ENCODE measurements at regions not wholly inside any gene's neighbourhood (a gene's known extent, or its start where the extent isn't known, plus 50 kb on each side); places are given as distances from the start of the nearest gene placed in this dataset.

GRCh38 chrX:20437683-20438082 lies 171.0 kb upstream of the RPS6KA3 start:
- ATAC-seq, result no peak
- H3K4me1 ChIP-seq, result no peaks in the 10 kb centered on the region
- TF ChIP-seq POLR2AphosphoS5 (IDR thresholded peaks at IDR 0.05) (no peak), CTCF (IDR thresholded peaks at IDR 0.05) (no peak), POLR2A (IDR thresholded peaks at IDR 0.05) (no peak), EP300 (IDR thresholded peaks at IDR 0.05) (no peak)
- H3K36me3 ChIP-seq, result no peaks in the 10 kb centered on the region
- no peaks in the 10 kb centered on the region for H3K9me3 ChIP-seq
- H3K27me3 ChIP-seq, result no peaks in the 10 kb centered on the region
- H3K4me3 ChIP-seq, result no peak overlapping the region
- no CpG with 5 or more reads among the region's 1 CpG for WGBS, 2 donors (ENCODE audit: low coverage in 1 of 2)
- H3K27ac ChIP-seq, result no peak overlapping the region

GRCh38 chrX:20435913-20436312 lies 169.2 kb upstream of the RPS6KA3 start:
- H3K36me3 ChIP-seq, result no peaks in the 10 kb centered on the region
- ATAC-seq, result no peak
- H3K4me1 ChIP-seq, result peaks cover 0 to 6% (median 0%) of the 10 kb centered on the region in 3 donors
- H3K9me3 ChIP-seq, result no peaks in the 10 kb centered on the region
- H3K27me3 ChIP-seq, result no peaks in the 10 kb centered on the region
- H3K27ac ChIP-seq, result no peak overlapping the region
- WGBS, 2 donors (ENCODE audit: low coverage in 1 of 2), result 63 to 83% methylated on average over 1 of the region's 1 CpG
- no peak for TF ChIP-seq CTCF (IDR thresholded peaks at IDR 0.05)
- no peak for TF ChIP-seq POLR2A (IDR thresholded peaks at IDR 0.05)
- TF ChIP-seq POLR2AphosphoS5 (IDR thresholded peaks at IDR 0.05), result no peak
- no peak for TF ChIP-seq EP300 (IDR thresholded peaks at IDR 0.05)
- H3K4me3 ChIP-seq, result no peak overlapping the region

- no peak for ATAC-seq
- no peaks in the 10 kb centered on the region for H3K27me3 ChIP-seq
- H3K36me3 ChIP-seq, result no peaks in the 10 kb centered on the region
- H3K9me3 ChIP-seq, result no peaks in the 10 kb centered on the region
- H3K4me3 ChIP-seq, result no peak overlapping the region
- H3K4me1 ChIP-seq, result peaks cover 0 to 6% (median 0%) of the 10 kb centered on the region in 3 donors
- 46% methylated on average over 2 of the region's 3 CpGs; no CpG with 5 or more reads in 1 of the 2 donors for WGBS, 2 donors (ENCODE audit: low coverage in 1 of 2)
- no peak for TF ChIP-seq POLR2A (IDR thresholded peaks at IDR 0.05)
- no peak for TF ChIP-seq EP300 (IDR thresholded peaks at IDR 0.05)
- no peak for TF ChIP-seq CTCF (IDR thresholded peaks at IDR 0.05)
- no peak for TF ChIP-seq POLR2AphosphoS5 (IDR thresholded peaks at IDR 0.05)
- no peak overlapping the region for H3K27ac ChIP-seq
Observed at GRCh38 chrX:20434986-20435385, 168.3 kb upstream of the RPS6KA3 start.

- Histone ChIP-seq H3K9me3 (no peaks in the 10 kb centered on the region), H3K4me1 (peaks cover 0 to 6% (median 0%) of the 10 kb centered on the region in 3 donors), H3K27ac (no peak overlapping the region), H3K4me3 (no peak overlapping the region), H3K27me3 (no peaks in the 10 kb centered on the region), H3K36me3 (no peaks in the 10 kb centered on the region)
- TF ChIP-seq EP300 (IDR thresholded peaks at IDR 0.05) (no peak), POLR2A (IDR thresholded peaks at IDR 0.05) (no peak), CTCF (IDR thresholded peaks at IDR 0.05) (no peak), POLR2AphosphoS5 (IDR thresholded peaks at IDR 0.05) (no peak)
- WGBS, 2 donors (ENCODE audit: low coverage in 1 of 2), result no CpG with 5 or more reads among the region's 1 CpG
- no peak for ATAC-seq
Observed at GRCh38 chrX:20433388-20433775, 166.7 kb upstream of the RPS6KA3 start.

GRCh38 chrX:20432746-20433387 lies 166.2 kb upstream of the RPS6KA3 start:
- Histone ChIP-seq H3K4me3 (no peak overlapping the region), H3K36me3 (no peaks in the 10 kb centered on the region), H3K27ac (no peak overlapping the region), H3K9me3 (no peaks in the 10 kb centered on the region), H3K27me3 (no peaks in the 10 kb centered on the region), H3K4me1 (peaks cover 0 to 6% (median 0%) of the 10 kb centered on the region in 3 donors)
- ATAC-seq, result no peak
- WGBS, 2 donors (ENCODE audit: low coverage in 1 of 2), result 83 to 100% methylated on average over 1 of the region's 2 CpGs
- TF ChIP-seq POLR2A (IDR thresholded peaks at IDR 0.05), result no peak
- TF ChIP-seq CTCF (IDR thresholded peaks at IDR 0.05), result no peak
- TF ChIP-seq POLR2AphosphoS5 (IDR thresholded peaks at IDR 0.05), result no peak
- no peak for TF ChIP-seq EP300 (IDR thresholded peaks at IDR 0.05)

Measured in gastroesophageal sphincter (tissue), 4 donors.